ENCODE measurements at regions not wholly inside any gene's neighbourhood (a gene's known extent, or its start where the extent isn't known, plus 50 kb on each side); places are given as distances from the start of the nearest gene placed in this dataset.
"Not testable (repeated sequence)": the region's sequence is repeated elsewhere in the genome, so short reads cannot be mapped to it uniquely, and the experiment has no call there.

- peaks cover 2% of the 10 kb centered on the region for H3K9me3 ChIP-seq (replicated peaks; ENCODE audit: control insufficient read depth, low read depth, low read length)
- H3K27ac ChIP-seq (ENCODE audit: low read length): no peak overlapping the region
- peaks cover 8% of the 10 kb centered on the region for H3K27me3 ChIP-seq (ENCODE audit: control insufficient read depth, insufficient read depth, low read length)
- H3K36me3 ChIP-seq (ENCODE audit: control insufficient read depth, insufficient read depth, low read length): no peaks in the 10 kb centered on the region
- H3K4me1 ChIP-seq (ENCODE audit: control insufficient read depth, insufficient read depth, low read length): peaks cover 3% of the 10 kb centered on the region
- no peak for DNase-seq
- no peak overlapping the region for H3K4me3 ChIP-seq (ENCODE audit: low read length)
Observed at GRCh38 chr21:36609654-36610053, 89.3 kb upstream of the SIM2 start.

- Histone ChIP-seq H3K4me1 (ENCODE audit: control insufficient read depth, insufficient read depth, low read length) (peaks cover 3% of the 10 kb centered on the region), H3K27me3 (ENCODE audit: control insufficient read depth, insufficient read depth, low read length) (peaks cover 10% of the 10 kb centered on the region), H3K27ac (ENCODE audit: low read length) (no peak overlapping the region), H3K9me3 (replicated peaks; ENCODE audit: control insufficient read depth, low read depth, low read length) (peaks cover 2% of the 10 kb centered on the region), H3K36me3 (ENCODE audit: control insufficient read depth, insufficient read depth, low read length) (no peaks in the 10 kb centered on the region), H3K4me3 (ENCODE audit: low read length) (no peak overlapping the region)
- 40% methylated on average over 1 of the region's 1 CpG for WGBS (ENCODE audit: insufficient coverage)
- DNase-seq: no peak
Observed at GRCh38 chr21:36610201-36610600, 88.7 kb upstream of the SIM2 start.

- no peaks in the 10 kb centered on the region for H3K4me1 ChIP-seq (ENCODE audit: control insufficient read depth, insufficient read depth, low read length)
- H3K27ac ChIP-seq (ENCODE audit: low read length): no peak overlapping the region
- H3K4me3 ChIP-seq (ENCODE audit: low read length): no peak overlapping the region
- DNase-seq: no peak
- peaks cover 2% of the 10 kb centered on the region for H3K9me3 ChIP-seq (replicated peaks; ENCODE audit: control insufficient read depth, low read depth, low read length)
- H3K27me3 ChIP-seq (ENCODE audit: control insufficient read depth, insufficient read depth, low read length): peaks cover 10% of the 10 kb centered on the region
- 67% methylated on average over 1 of the region's 7 CpGs for WGBS (ENCODE audit: insufficient coverage)
- H3K36me3 ChIP-seq (ENCODE audit: control insufficient read depth, insufficient read depth, low read length): no peaks in the 10 kb centered on the region
Observed at GRCh38 chr21:36610935-36611334, 88.0 kb upstream of the SIM2 start.

GRCh38 chr21:36611379-36611778, 87.5 kb upstream of the SIM2 start:
- Histone ChIP-seq H3K27ac (ENCODE audit: low read length) (no peak overlapping the region), H3K36me3 (ENCODE audit: control insufficient read depth, insufficient read depth, low read length) (no peaks in the 10 kb centered on the region), H3K4me1 (ENCODE audit: control insufficient read depth, insufficient read depth, low read length) (no peaks in the 10 kb centered on the region), H3K9me3 (replicated peaks; ENCODE audit: control insufficient read depth, low read depth, low read length) (peaks cover 2% of the 10 kb centered on the region), H3K27me3 (ENCODE audit: control insufficient read depth, insufficient read depth, low read length) (peaks cover 10% of the 10 kb centered on the region), H3K4me3 (ENCODE audit: low read length) (no peak overlapping the region)
- no peak for DNase-seq
- WGBS (ENCODE audit: insufficient coverage): 78% methylated on average over 4 of the region's 8 CpGs

- Histone ChIP-seq H3K4me3 (ENCODE audit: low read length) (no peak overlapping the region), H3K27ac (ENCODE audit: low read length) (no peak overlapping the region), H3K27me3 (ENCODE audit: control insufficient read depth, insufficient read depth, low read length) (peaks cover 10% of the 10 kb centered on the region), H3K9me3 (replicated peaks; ENCODE audit: control insufficient read depth, low read depth, low read length) (peaks cover 2% of the 10 kb centered on the region), H3K36me3 (ENCODE audit: control insufficient read depth, insufficient read depth, low read length) (no peaks in the 10 kb centered on the region), H3K4me1 (ENCODE audit: control insufficient read depth, insufficient read depth, low read length) (no peaks in the 10 kb centered on the region)
- DNase-seq: no peak
- WGBS (ENCODE audit: insufficient coverage): 76% methylated on average over 10 of the region's 10 CpGs
Observed at GRCh38 chr21:36613059-36613458, 85.9 kb upstream of the SIM2 start.

GRCh38 chr21:36613554-36613953, 85.4 kb upstream of the SIM2 start:
- peaks cover 2% of the 10 kb centered on the region for H3K9me3 ChIP-seq (replicated peaks; ENCODE audit: control insufficient read depth, low read depth, low read length)

GRCh38 chr21:36615274-36615964, 83.5 kb upstream of the SIM2 start:
- no peaks in the 10 kb centered on the region for H3K4me1 ChIP-seq (ENCODE audit: control insufficient read depth, insufficient read depth, low read length)
- 80% methylated on average over 1 of the region's 5 CpGs for WGBS (ENCODE audit: insufficient coverage)
- no peak overlapping the region for H3K4me3 ChIP-seq (ENCODE audit: low read length)
- H3K27me3 ChIP-seq (ENCODE audit: control insufficient read depth, insufficient read depth, low read length): peaks cover 10% of the 10 kb centered on the region
- H3K36me3 ChIP-seq (ENCODE audit: control insufficient read depth, insufficient read depth, low read length): no peaks in the 10 kb centered on the region
- no peak overlapping the region for H3K27ac ChIP-seq (ENCODE audit: low read length)
- no peaks in the 10 kb centered on the region for H3K9me3 ChIP-seq (replicated peaks; ENCODE audit: control insufficient read depth, low read depth, low read length)
- no peak for DNase-seq

More at GRCh38 chr21:36613554-36613953, 85.4 kb upstream of the SIM2 start:
- H3K36me3 ChIP-seq (ENCODE audit: control insufficient read depth, insufficient read depth, low read length): no peaks in the 10 kb centered on the region
- H3K27me3 ChIP-seq (ENCODE audit: control insufficient read depth, insufficient read depth, low read length): peaks cover 10% of the 10 kb centered on the region
- no peak for DNase-seq
- no peaks in the 10 kb centered on the region for H3K4me1 ChIP-seq (ENCODE audit: control insufficient read depth, insufficient read depth, low read length)
- no peak overlapping the region for H3K4me3 ChIP-seq (ENCODE audit: low read length)
- H3K27ac ChIP-seq (ENCODE audit: low read length): no peak overlapping the region
- 75% methylated on average over 2 of the region's 3 CpGs for WGBS (ENCODE audit: insufficient coverage)

GRCh38 chr21:36616773-36617172, 82.1 kb upstream of the SIM2 start:
- H3K36me3 ChIP-seq (ENCODE audit: control insufficient read depth, insufficient read depth, low read length); H3K4me3 ChIP-seq (ENCODE audit: low read length); H3K27ac ChIP-seq (ENCODE audit: low read length); H3K4me1 ChIP-seq (ENCODE audit: control insufficient read depth, insufficient read depth, low read length); H3K9me3 ChIP-seq (replicated peaks; ENCODE audit: control insufficient read depth, low read depth, low read length); DNase-seq: not testable (repeated sequence)
- H3K27me3 ChIP-seq (ENCODE audit: control insufficient read depth, insufficient read depth, low read length): peaks cover 10% of the 10 kb centered on the region
- 92% methylated on average over 8 of the region's 13 CpGs for WGBS (ENCODE audit: insufficient coverage)

- not testable (repeated sequence) for H3K27ac ChIP-seq (ENCODE audit: low read length); H3K27me3 ChIP-seq (ENCODE audit: control insufficient read depth, insufficient read depth, low read length); DNase-seq; H3K36me3 ChIP-seq (ENCODE audit: control insufficient read depth, insufficient read depth, low read length); H3K9me3 ChIP-seq (replicated peaks; ENCODE audit: control insufficient read depth, low read depth, low read length); H3K4me1 ChIP-seq (ENCODE audit: control insufficient read depth, insufficient read depth, low read length); H3K4me3 ChIP-seq (ENCODE audit: low read length)
- WGBS (ENCODE audit: insufficient coverage): no CpG with 5 or more reads among the region's 1 CpG
Observed at GRCh38 chr21:36621794-36622193, 77.1 kb upstream of the SIM2 start.

GRCh38 chr21:36624105-36624504, 74.8 kb upstream of the SIM2 start:
- no peaks in the 10 kb centered on the region for H3K4me1 ChIP-seq (ENCODE audit: control insufficient read depth, insufficient read depth, low read length)
- H3K36me3 ChIP-seq (ENCODE audit: control insufficient read depth, insufficient read depth, low read length): no peaks in the 10 kb centered on the region
- peaks cover 12% of the 10 kb centered on the region for H3K27me3 ChIP-seq (ENCODE audit: control insufficient read depth, insufficient read depth, low read length)
- no peak for DNase-seq
- H3K4me3 ChIP-seq (ENCODE audit: low read length): no peak overlapping the region
- H3K27ac ChIP-seq (ENCODE audit: low read length): no peak overlapping the region
- no peaks in the 10 kb centered on the region for H3K9me3 ChIP-seq (replicated peaks; ENCODE audit: control insufficient read depth, low read depth, low read length)
- WGBS (ENCODE audit: insufficient coverage): 50% methylated on average over 1 of the region's 4 CpGs

GRCh38 chr21:36626791-36627190, 72.1 kb upstream of the SIM2 start:
- H3K36me3 ChIP-seq (ENCODE audit: control insufficient read depth, insufficient read depth, low read length): no peaks in the 10 kb centered on the region
- no peak overlapping the region for H3K4me3 ChIP-seq (ENCODE audit: low read length)
- peaks cover 25% of the 10 kb centered on the region for H3K27me3 ChIP-seq (ENCODE audit: control insufficient read depth, insufficient read depth, low read length)
- H3K4me1 ChIP-seq (ENCODE audit: control insufficient read depth, insufficient read depth, low read length): peaks cover 9% of the 10 kb centered on the region
- no peak for DNase-seq
- H3K27ac ChIP-seq (ENCODE audit: low read length): no peak overlapping the region
- WGBS (ENCODE audit: insufficient coverage): 85% methylated on average over 2 of the region's 3 CpGs
- no peaks in the 10 kb centered on the region for H3K9me3 ChIP-seq (replicated peaks; ENCODE audit: control insufficient read depth, low read depth, low read length)
